ENCODE measurements at regions not wholly inside any gene's neighbourhood (a gene's known extent, or its start where the extent isn't known, plus 50 kb on each side); places are given as distances from the start of the nearest gene placed in this dataset.

DNA sequence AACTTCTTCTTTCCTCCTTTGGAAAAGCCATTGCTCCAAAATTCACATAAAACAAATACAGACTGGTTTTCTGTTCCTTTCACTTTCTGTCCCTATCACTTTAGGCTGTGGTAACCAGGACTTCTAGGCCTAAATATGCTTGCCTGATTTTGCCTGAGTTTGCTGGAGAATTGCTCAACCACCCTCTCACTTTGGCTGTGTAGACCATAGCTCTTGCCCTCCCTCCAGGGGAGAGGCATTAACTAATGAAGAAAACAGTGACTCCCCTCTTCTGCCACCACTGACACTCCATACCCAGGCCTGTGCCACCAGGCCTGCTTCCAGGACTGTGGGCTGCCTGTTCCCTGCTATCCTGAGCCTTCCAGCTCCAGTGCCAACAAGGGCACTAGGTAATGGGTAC lies 163.5 kb downstream of the TOMM20 start:
- H3K36me3 ChIP-seq: no peaks in the 10 kb centered on the region
- H3K4me3 ChIP-seq: no peak overlapping the region
- peaks cover 7 to 9% of the 10 kb centered on the region in 2 donors for H3K4me1 ChIP-seq
- no peak for DNase-seq
- no peaks in the 10 kb centered on the region for H3K9me3 ChIP-seq
- peak overlapping the region; percentile 12 to 89 for H3K27ac ChIP-seq
- TF ChIP-seq CTCF (IDR thresholded peaks at IDR 0.05) (no peak), POLR2A (IDR thresholded peaks at IDR 0.05) (no peak)
- no peaks in the 10 kb centered on the region for H3K27me3 ChIP-seq
- intact Hi-C loops (cut with DNase I; ENCODE audit: low total_unique reads): no loop called here

- Histone ChIP-seq H3K4me3 (no peak overlapping the region), H3K27me3 (no peaks in the 10 kb centered on the region), H3K36me3 (no peaks in the 10 kb centered on the region), H3K9me3 (no peaks in the 10 kb centered on the region), H3K4me1 (peaks cover 3 to 7% of the 10 kb centered on the region in 2 donors), H3K27ac (peak overlapping the region; percentile 78 to 89)
- no peak for DNase-seq
- intact Hi-C loops (cut with DNase I; ENCODE audit: low total_unique reads): no loop called here
- no peak for TF ChIP-seq POLR2A (IDR thresholded peaks at IDR 0.05)
- no peak for TF ChIP-seq CTCF (IDR thresholded peaks at IDR 0.05)
Measured at GRCh38 chr1:234963904-234964702, 164.5 kb downstream of the TOMM20 start.

- H3K9me3 ChIP-seq: no peaks in the 10 kb centered on the region
- H3K4me3 ChIP-seq: no peak overlapping the region
- H3K27ac ChIP-seq: peak overlapping the region; percentile 78 to 89
- peak in 1 of 2 donors; percentile 56 for DNase-seq
- H3K27me3 ChIP-seq: no peaks in the 10 kb centered on the region
- H3K4me1 ChIP-seq: peaks cover 0 to 7% of the 10 kb centered on the region in 2 donors
- intact Hi-C loops (cut with DNase I; ENCODE audit: low total_unique reads): no loop called here
- TF ChIP-seq CTCF (IDR thresholded peaks at IDR 0.05): no peak
- no peak for TF ChIP-seq POLR2A (IDR thresholded peaks at IDR 0.05)
- no peaks in the 10 kb centered on the region for H3K36me3 ChIP-seq
Measured at GRCh38 chr1:234963180-234963903, 165.3 kb downstream of the TOMM20 start.

GRCh38 chr1:234962340-234962989 lies 166.2 kb downstream of the TOMM20 start:
- intact Hi-C loops (cut with DNase I; ENCODE audit: low total_unique reads): no loop called here
- no peaks in the 10 kb centered on the region for H3K27me3 ChIP-seq
- H3K4me1 ChIP-seq: peaks cover 3 to 7% of the 10 kb centered on the region in 2 donors
- peak; percentile 73 to 79 for DNase-seq
- H3K27ac ChIP-seq: peak overlapping the region; percentile 78 to 89
- no peak overlapping the region for H3K4me3 ChIP-seq
- TF ChIP-seq CTCF (IDR thresholded peaks at IDR 0.05): no peak
- no peak for TF ChIP-seq POLR2A (IDR thresholded peaks at IDR 0.05)
- no peaks in the 10 kb centered on the region for H3K36me3 ChIP-seq
- H3K9me3 ChIP-seq: no peaks in the 10 kb centered on the region

All from uterus (tissue), 3 donors.